Coronary artery (tissue), 2 donors: ENCODE measurements at regions not wholly inside any gene's neighbourhood (a gene's known extent, or its start where the extent isn't known, plus 50 kb on each side); places are given as distances from the start of the nearest gene placed in this dataset.
A peak's percentile ranks its signal among the peaks of the same experiment; 100 is the strongest.
"Not testable (repeated sequence)": the region's sequence is repeated elsewhere in the genome, so short reads cannot be mapped to it uniquely, and the experiment has no call there.

Source experiments
- DNase-seq: peaks from one replicate; pipeline ENCODE4 v3.0.0-alpha.2; 2017; ENCODE audit warnings: low spot score
- H3K27ac ChIP-seq, 2 donors: fragments of 200-600 bp; sonication (generic); one replicate each; pipeline ENCODE4 v1.5.1; 2016 to 2019
- H3K4me3 ChIP-seq: fragments of 200-600 bp; sonication (generic); 2 replicates; pipeline ENCODE4 v1.5.1; 2016; ENCODE audit warnings: mild to moderate bottlenecking, moderate library complexity
- TF ChIP-seq, protein P1 (sequence below): fragments of 200-600 bp; sonication (generic); IDR thresholded peaks from one replicate; pipeline ENCODE4 v1.5.1; 2019; ENCODE audit warnings: antibody characterized with exemption

DNA sequence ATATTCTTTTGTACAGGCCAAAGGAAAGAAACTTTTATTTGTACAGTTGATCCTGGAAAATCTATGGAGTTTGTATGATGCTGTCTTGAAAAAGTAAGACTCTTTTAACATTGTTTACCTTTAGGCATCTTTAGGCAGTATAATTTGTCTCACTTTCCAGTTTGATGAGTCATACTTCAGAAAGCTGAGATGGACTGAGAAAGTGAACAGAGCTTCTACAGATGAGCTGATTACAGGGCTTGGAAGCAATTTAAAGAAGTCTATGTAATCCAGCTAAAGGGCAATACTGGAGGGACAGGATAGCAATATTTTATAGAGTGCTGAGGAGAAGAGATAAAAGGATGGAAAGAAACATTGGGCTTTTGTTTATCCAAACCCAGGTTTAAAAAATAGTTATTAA is 123.5 kb upstream of the GOLGA6L4 start:
- TF ChIP-seq, protein P1, sequence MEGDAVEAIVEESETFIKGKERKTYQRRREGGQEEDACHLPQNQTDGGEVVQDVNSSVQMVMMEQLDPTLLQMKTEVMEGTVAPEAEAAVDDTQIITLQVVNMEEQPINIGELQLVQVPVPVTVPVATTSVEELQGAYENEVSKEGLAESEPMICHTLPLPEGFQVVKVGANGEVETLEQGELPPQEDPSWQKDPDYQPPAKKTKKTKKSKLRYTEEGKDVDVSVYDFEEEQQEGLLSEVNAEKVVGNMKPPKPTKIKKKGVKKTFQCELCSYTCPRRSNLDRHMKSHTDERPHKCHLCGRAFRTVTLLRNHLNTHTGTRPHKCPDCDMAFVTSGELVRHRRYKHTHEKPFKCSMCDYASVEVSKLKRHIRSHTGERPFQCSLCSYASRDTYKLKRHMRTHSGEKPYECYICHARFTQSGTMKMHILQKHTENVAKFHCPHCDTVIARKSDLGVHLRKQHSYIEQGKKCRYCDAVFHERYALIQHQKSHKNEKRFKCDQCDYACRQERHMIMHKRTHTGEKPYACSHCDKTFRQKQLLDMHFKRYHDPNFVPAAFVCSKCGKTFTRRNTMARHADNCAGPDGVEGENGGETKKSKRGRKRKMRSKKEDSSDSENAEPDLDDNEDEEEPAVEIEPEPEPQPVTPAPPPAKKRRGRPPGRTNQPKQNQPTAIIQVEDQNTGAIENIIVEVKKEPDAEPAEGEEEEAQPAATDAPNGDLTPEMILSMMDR: no peak
- Histone ChIP-seq H3K27ac (no peak overlapping the region), H3K4me3 (no peak overlapping the region)
- no peak for DNase-seq

DNA sequence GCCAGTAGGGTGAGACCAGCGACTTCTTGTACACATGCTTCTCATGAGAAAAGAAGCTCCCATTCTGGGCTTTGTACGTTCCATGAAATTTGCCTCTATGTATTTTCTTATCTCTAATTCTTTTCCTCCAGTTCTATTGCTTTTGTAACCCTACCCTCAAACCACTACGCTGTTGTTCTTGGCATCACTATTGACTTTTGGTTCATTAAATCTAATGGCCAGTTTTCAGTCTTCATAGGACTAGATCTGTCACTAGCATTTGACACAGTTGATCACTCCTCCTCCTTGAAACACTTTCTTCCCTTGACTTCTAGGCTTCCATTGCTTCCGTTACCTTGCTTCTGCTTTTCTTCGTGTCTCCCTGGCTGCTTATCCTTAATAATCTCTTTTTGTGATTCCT is 121.7 kb upstream of the GOLGA6L4 start:
- no peak for DNase-seq
- TF ChIP-seq, protein P1: no peak
- Histone ChIP-seq H3K4me3 (no peak overlapping the region), H3K27ac (no peak overlapping the region)

DNA sequence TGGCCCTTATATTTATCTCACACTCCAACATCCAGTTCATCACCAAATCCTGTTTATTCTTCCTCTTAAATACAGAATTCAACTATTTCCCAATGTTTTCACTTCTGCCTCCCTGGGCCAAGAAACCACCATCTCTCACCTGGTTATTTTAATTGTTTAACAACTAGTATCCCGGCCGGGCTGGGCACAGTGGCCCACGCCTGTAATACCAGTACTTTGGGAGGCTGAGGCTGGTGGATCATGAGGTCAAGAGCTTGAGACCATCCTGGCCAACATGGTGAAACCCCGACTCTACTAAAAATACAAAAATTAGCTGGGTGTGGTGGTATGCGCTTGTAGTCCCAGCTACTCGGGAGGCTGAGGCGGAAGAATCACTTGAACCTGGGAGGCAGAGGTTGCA is 120.9 kb upstream of the GOLGA6L4 start:
- not testable (repeated sequence) for H3K4me3 ChIP-seq, DNase-seq, H3K27ac ChIP-seq

DNA sequence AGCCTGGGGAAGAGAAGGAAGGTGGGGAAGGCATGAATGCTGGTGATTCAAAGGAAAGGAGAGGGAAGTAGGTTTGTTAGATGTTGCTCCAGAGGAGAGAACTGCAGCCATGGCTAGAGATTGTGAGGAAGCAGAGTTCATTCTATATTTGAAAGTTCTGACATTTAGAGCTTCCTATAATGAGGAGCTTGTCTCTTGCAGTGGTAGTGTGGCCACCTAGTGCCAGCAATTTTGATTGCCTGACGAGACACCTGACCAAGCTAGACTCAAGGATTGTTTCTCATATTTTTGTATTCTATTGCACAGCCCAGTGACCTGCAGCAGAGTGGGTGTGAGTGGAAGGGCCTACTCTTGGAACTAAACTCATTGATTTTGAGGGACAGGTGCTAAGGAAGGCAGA is 116.2 kb upstream of the GOLGA6L4 start:
- DNase-seq, H3K4me3 ChIP-seq, H3K27ac ChIP-seq: not testable (repeated sequence)

DNA sequence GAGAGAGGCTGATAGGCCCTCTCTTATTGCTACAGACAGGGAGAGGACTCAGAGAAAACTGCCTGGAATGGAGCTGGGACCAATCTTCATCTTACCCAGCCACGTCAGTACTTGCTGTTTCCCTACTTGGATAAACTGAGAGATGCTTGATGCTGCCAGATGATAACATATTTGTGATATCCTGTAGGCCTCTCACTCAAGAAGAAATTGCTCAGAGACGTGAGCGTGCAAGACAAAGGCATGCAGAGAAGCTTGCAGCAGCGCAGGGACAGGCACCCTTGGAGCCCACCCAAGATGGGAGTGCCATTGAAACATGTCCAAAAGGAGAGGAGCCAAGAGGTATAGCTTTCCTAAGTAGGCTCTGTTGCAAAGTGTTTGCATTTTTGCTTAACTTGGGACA is 114.7 kb upstream of the GOLGA6L4 start:
- not testable (repeated sequence) for H3K4me3 ChIP-seq, DNase-seq, H3K27ac ChIP-seq

DNA sequence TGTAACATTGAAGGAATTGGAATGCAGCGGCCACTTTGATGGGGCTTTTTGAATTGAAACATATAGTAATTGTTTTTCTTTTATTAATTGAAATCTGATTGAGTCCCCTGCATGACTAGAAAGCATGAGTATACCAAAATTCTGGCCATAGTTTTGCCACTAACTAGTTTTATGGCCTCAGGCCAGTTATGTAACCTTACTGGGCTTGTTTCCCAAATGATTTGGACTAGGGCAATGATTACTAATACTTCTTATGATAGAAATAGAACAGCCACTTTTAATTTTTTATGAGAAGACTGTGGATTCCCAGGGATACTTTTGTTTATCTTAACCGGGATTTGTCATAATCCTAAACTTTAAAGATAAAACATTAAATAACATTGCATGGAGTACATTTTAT is 106.9 kb upstream of the GOLGA6L4 start:
- DNase-seq, H3K4me3 ChIP-seq: not testable (repeated sequence)

DNA sequence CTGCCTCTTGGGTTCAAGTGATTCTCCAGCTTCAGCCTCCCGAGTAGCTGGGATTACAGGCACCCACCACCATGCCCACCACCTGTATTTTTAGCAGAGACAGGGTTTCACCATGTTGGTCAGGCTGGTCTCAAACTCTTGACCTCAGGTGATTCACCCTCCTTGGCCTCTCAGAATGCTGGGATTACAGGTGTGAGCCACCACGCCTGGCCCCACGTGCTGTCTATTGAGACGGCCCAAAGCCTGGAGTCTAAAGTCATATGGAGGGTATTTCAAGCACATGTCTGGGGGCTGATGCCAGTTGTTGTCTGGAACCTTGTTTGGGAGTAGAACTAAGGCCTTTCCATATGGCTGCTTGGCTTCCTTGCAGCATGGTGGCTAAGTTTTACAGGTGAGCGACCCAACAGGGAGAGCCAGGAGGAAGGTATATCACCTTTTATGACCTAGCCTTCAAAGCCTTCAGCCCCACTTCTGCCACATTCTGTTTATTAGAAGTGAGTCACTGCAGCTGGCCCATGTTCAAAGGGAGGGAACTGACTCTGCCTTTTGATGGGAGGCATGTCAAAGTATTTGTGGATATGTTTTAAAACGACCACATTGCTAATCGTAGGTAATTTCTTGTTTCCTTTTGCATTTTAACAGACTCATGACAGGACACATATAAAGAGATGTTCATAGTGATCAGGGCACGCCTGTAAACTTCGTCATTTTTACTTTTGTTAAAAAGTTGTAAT is 105.3 kb upstream of the GOLGA6L4 start:
- not testable (repeated sequence) for H3K27ac ChIP-seq, DNase-seq

More for the DNA sequence above, 106.9 kb upstream of the GOLGA6L4 start:
- not testable (repeated sequence) for H3K27ac ChIP-seq

DNA sequence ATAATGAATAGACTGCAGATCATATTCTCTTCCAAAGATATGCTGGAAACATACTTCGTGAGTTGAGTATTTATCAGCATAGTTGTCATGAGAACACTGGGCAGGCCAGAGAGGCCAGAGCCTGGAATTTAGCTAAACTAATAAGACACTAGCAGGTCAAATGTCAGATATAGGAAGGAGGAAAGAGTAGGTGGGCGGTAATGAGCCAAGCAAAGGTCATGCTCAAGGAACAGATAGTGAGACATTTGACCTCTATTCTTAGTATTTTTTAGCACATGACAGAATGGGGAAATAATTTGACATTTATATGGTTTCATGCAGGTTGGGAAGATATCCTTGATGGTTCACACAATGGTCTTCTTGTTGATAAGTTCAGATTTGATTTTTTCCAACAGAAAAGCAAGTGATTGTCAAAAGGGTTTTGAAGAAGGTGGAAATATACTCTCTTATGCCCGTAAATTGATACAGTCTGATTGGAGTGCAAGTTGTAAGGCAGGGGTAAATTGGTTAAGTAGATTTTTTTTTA is 99.6 kb upstream of the GOLGA6L4 start:
- H3K4me3 ChIP-seq, H3K27ac ChIP-seq, DNase-seq: not testable (repeated sequence)

More for the DNA sequence above, 105.3 kb upstream of the GOLGA6L4 start:
- not testable (repeated sequence) for H3K4me3 ChIP-seq

DNA sequence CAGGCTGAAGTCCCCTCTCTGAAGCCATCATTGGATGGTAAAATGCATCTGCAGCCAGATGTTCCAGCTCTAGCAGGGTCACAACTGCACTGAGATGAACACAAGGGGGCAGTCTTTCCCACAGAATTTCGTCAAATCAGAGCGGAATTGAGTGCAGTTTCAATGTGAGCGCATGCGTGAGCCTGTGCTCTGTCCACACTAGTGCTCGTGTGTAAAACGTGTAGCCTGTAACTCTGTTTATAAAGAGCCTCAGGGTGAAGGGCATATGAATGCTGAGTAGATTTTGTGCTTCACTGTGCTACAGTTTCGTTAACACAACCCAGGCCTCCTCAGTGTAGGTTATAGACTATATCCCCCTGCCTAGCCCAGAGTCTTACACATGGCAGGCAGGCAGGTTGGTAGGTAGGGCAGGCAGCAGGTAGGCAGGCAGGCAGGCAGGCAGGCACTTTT is 92.7 kb upstream of the GOLGA6L4 start:
- TF ChIP-seq, protein P1: peak; percentile 80
- Histone ChIP-seq H3K4me3 (no peak overlapping the region), H3K27ac (no peak overlapping the region)
- no peak for DNase-seq

DNA sequence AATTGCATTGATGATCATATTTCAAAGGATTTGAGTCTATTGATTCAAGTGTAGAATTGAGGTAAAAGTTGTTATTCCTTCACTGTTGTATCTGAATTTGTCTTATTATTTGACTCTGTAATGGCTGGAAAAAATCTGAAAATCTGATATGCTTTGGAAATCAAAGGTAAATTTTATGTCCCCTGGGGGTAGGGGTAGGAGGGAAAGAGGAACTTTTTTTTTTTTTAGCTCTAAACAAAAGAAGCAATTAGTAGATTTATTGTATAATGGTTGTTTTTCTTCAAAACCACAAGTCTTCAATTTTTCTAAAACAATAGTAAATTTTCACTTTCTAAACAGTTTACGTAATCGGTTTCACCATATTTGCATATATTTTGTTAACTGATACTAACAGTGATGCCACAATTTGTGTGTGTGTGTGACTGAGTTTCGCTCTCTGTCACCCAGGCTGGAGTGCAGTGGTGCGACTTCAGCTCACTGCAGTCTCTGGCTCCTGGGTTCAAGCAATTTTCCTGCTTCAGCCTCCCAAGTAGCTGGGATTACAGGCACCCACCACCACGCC is 91.7 kb upstream of the GOLGA6L4 start:
- DNase-seq: no peak
- TF ChIP-seq, protein P1: no peak
- Histone ChIP-seq H3K27ac (no peak overlapping the region), H3K4me3 (no peak overlapping the region)

DNA sequence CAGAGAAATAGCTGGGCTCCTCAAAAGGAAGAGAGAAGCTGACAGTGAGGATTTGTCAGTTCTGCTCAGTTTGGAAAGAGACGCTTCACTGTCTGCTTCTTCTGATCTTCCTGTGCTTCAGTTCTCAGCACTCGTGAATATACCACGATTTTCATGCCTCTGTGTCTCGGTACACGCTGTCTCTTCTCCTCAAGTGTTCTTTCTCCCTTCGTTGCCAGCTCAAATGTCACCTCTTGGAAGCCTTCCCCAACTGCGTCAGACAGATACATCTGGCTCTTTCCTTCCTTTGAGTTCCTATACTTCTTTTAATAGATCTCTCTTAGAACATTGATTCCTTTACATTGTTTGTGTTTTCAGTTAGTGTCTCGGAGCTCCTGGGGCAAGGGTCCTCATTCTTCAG is 90.6 kb upstream of the GOLGA6L4 start:
- not testable (repeated sequence) for H3K4me3 ChIP-seq, DNase-seq, H3K27ac ChIP-seq

DNA sequence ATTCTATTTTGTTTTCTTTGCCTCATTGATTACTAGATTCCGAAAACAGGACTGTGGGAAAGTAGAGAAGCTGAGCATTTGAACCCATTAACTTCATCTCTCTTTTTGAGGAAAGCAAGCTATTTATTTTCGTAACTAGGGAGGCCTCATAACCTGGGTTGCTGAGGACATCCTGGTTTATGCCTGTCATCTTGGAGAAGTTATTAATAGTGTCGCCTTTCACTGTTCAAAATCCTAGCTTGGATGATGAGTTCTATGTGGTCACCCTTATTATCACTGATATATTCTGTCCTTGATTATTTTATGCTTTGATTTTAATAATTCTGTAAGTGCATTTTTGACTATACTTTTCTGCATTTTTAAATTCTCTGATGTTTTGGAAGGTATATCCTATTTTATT is 89.3 kb upstream of the GOLGA6L4 start:
- not testable (repeated sequence) for H3K27ac ChIP-seq, DNase-seq

DNA sequence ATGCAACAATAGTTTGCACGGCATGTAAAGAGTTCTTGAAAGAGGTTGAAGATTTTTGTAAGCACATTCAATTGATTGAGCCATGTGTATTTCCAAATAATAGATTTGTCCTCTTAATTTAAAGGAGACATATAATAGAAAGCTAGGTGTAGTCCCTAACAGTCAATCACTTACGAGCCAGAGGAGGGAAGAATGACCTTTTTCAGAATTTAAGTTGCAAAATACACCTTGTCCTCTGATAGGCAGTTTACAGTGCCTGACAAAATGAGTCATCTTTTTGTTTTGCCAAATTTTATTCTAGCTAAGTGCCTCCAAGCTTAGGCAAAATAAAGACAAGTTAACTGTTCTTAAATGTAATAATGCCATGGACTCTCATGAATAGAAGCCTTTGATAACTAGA is 88.3 kb upstream of the GOLGA6L4 start:
- DNase-seq, H3K4me3 ChIP-seq, H3K27ac ChIP-seq: not testable (repeated sequence)

More for the DNA sequence above, 89.3 kb upstream of the GOLGA6L4 start:
- not testable (repeated sequence) for H3K4me3 ChIP-seq
